DND-41 (cell line): ENCODE measurements at regions not wholly inside any gene's neighbourhood (a gene's known extent, or its start where the extent isn't known, plus 50 kb on each side); places are given as distances from the start of the nearest gene placed in this dataset.

Experiments used
- ATAC-seq: fragments of 200-7000 bp; cut with Tn5 transposase; 3 replicates; pipeline ENCODE4 v1.9.1; 2021; ENCODE audit warnings: low read depth; ENCODE audit not compliant: insufficient read depth
- DNase-seq: peaks from one replicate; pipeline ENCODE4 v3.0.0-alpha.2; 2020
- H2AFZ ChIP-seq: 2 replicates; pipeline ENCODE4 v1.6.0; 2012; ENCODE audit warnings: low read depth, low read length
- H3K27ac ChIP-seq: 2 replicates; pipeline ENCODE4 v1.5.1; 2012; ENCODE audit warnings: low read length, inconsistent platforms
- H3K27me3 ChIP-seq: fragments of 200-600 bp; sonication (generic); 2 replicates; pipeline ENCODE4 v1.6.0; 2012; ENCODE audit warnings: low read length, mild to moderate bottlenecking, inconsistent platforms; ENCODE audit not compliant: insufficient read depth, poor library complexity
- H3K36me3 ChIP-seq: 2 replicates; pipeline ENCODE4 v1.5.1; 2012; ENCODE audit warnings: low read length, inconsistent platforms; ENCODE audit not compliant: insufficient read depth
- H3K4me1 ChIP-seq: 2 replicates; pipeline ENCODE4 v1.5.1; 2012; ENCODE audit warnings: mild to moderate bottlenecking, low read length; ENCODE audit not compliant: insufficient read depth
- H3K4me2 ChIP-seq: 2 replicates; pipeline ENCODE4 v1.6.0; 2012; ENCODE audit warnings: mild to moderate bottlenecking, moderate library complexity, low read length, inconsistent platforms; ENCODE audit not compliant: insufficient read depth
- H3K4me3 ChIP-seq, 2 experiments: fragments of 200-600 bp in 1 of 2; shearing (Covaris generic) in 1 of 2; 2 replicates each; pipeline ENCODE4 v1.5.1; 2012 to 2016; ENCODE audit warnings: inconsistent platforms in 2 of 2, low read length in 2 of 2, mild to moderate bottlenecking in 2 of 2, low read depth in 1 of 2, moderate library complexity in 1 of 2
- H3K79me2 ChIP-seq: 2 replicates; pipeline ENCODE4 v1.6.0; 2012; ENCODE audit warnings: low read length, inconsistent platforms; ENCODE audit not compliant: insufficient read depth
- H3K9ac ChIP-seq: 2 replicates; pipeline ENCODE4 v1.6.0; 2012; ENCODE audit warnings: low read depth, mild to moderate bottlenecking, inconsistent platforms, low read length, moderate library complexity
- H3K9me3 ChIP-seq: 2 replicates; pipeline ENCODE4 v1.5.1; 2012; ENCODE audit warnings: low read length, moderate library complexity, mild to moderate bottlenecking, inconsistent platforms; ENCODE audit not compliant: insufficient read depth, severe bottlenecking
- H4K20me1 ChIP-seq: 2 replicates; pipeline ENCODE4 v1.6.0; 2012; ENCODE audit warnings: low read length; ENCODE audit not compliant: insufficient read depth
- CTCF ChIP-seq: IDR thresholded peaks from 2 replicates; pipeline ENCODE4 v1.5.1; 2012; ENCODE audit warnings: borderline replicate concordance, low read length, moderate library complexity, mild to moderate bottlenecking; ENCODE audit not compliant: poor library complexity, severe bottlenecking; ENCODE audit errors: extremely low read depth
- EZH2 ChIP-seq: IDR thresholded peaks from 3 replicates; pipeline ENCODE4 v1.6.1; 2012; ENCODE audit warnings: borderline replicate concordance, low read depth, mild to moderate bottlenecking, moderate library complexity, low read length, inconsistent platforms; ENCODE audit not compliant: severe bottlenecking

GRCh38 chr5:166962461-166962860, 1329.0 kb upstream of the WWC1 start:
- no peak for DNase-seq
- no peaks in the 10 kb centered on the region for H3K27me3 ChIP-seq
- H2AFZ ChIP-seq: no peak overlapping the region
- H3K27ac ChIP-seq: no peak overlapping the region
- H3K4me1 ChIP-seq: no peaks in the 10 kb centered on the region
- no peak overlapping the region for H3K4me3 ChIP-seq
- no peak for ATAC-seq
- H3K9ac ChIP-seq: no peak overlapping the region
- no peaks in the 10 kb centered on the region for H3K79me2 ChIP-seq
- no peaks in the 10 kb centered on the region for H3K9me3 ChIP-seq
- H3K4me2 ChIP-seq: no peak overlapping the region
- TF ChIP-seq CTCF (no peak), EZH2 (no peak)
- H3K36me3 ChIP-seq: no peaks in the 10 kb centered on the region
- no peaks in the 10 kb centered on the region for H4K20me1 ChIP-seq

GRCh38 chr5:166963596-166963995, 1327.8 kb upstream of the WWC1 start:
- no peak for DNase-seq
- H3K27me3 ChIP-seq: no peaks in the 10 kb centered on the region
- no peaks in the 10 kb centered on the region for H3K4me1 ChIP-seq
- no peaks in the 10 kb centered on the region for H4K20me1 ChIP-seq
- no peak overlapping the region for H3K27ac ChIP-seq
- H3K4me3 ChIP-seq: no peak overlapping the region
- no peak overlapping the region for H3K9ac ChIP-seq
- H3K4me2 ChIP-seq: no peak overlapping the region
- no peaks in the 10 kb centered on the region for H3K36me3 ChIP-seq
- H3K9me3 ChIP-seq: no peaks in the 10 kb centered on the region
- no peak overlapping the region for H2AFZ ChIP-seq
- no peak for ATAC-seq
- no peaks in the 10 kb centered on the region for H3K79me2 ChIP-seq
- TF ChIP-seq EZH2 (no peak), CTCF (no peak)

GRCh38 chr5:166977911-166978422, 1313.5 kb upstream of the WWC1 start:
- Histone ChIP-seq H3K9me3 (peaks cover 2% of the 10 kb centered on the region), H3K4me1 (no peaks in the 10 kb centered on the region), H3K27me3 (no peaks in the 10 kb centered on the region), H3K4me3 (no peak overlapping the region), H3K36me3 (no peaks in the 10 kb centered on the region), H3K4me2 (no peak overlapping the region), H3K79me2 (no peaks in the 10 kb centered on the region), H4K20me1 (no peaks in the 10 kb centered on the region), H2AFZ (no peak overlapping the region), H3K27ac (no peak overlapping the region), H3K9ac (no peak overlapping the region)
- no peak for ATAC-seq
- DNase-seq: no peak
- TF ChIP-seq EZH2 (no peak), CTCF (no peak)
